ENCODE measurements at regions not wholly inside any gene's neighbourhood (a gene's known extent, or its start where the extent isn't known, plus 50 kb on each side); places are given as distances from the start of the nearest gene placed in this dataset.

DNA sequence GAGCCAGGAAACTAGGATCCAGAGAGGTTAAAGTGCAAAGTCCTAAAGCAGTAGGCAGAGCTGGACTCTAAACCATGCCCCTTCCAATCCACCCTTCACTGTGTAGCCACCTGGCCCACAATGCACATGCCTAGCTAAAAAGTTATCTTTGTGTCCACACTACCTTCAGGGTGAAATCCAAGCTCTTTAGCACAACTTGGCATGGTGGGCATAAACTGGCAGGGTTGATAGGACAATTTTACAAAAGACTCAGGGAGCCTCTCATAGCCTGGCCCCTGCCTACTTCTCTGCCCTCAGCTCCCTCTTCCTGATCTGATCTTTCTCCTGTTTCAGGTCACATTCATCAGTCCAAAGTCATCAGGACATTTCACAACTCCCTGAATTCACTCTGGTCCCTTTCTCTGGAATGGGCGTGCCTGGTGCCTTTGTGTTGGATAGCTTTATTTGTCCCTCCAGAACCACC lies 513.9 kb downstream of the OMA1 start:
- Mint-ChIP-seq H3K27me3 (ENCODE audit: insufficient read depth) (no peaks in the 10 kb centered on the region), H3K4me3 (no peak overlapping the region), H3K36me3 (ENCODE audit: low read depth) (no peaks in the 10 kb centered on the region), H3K27ac (no peak overlapping the region), H3K4me1 (ENCODE audit: low read depth) (no peaks in the 10 kb centered on the region), H3K9me3 (peaks cover 16% of the 10 kb centered on the region)
- DNase-seq = no peak
- TF ChIP-seq, protein P1, sequence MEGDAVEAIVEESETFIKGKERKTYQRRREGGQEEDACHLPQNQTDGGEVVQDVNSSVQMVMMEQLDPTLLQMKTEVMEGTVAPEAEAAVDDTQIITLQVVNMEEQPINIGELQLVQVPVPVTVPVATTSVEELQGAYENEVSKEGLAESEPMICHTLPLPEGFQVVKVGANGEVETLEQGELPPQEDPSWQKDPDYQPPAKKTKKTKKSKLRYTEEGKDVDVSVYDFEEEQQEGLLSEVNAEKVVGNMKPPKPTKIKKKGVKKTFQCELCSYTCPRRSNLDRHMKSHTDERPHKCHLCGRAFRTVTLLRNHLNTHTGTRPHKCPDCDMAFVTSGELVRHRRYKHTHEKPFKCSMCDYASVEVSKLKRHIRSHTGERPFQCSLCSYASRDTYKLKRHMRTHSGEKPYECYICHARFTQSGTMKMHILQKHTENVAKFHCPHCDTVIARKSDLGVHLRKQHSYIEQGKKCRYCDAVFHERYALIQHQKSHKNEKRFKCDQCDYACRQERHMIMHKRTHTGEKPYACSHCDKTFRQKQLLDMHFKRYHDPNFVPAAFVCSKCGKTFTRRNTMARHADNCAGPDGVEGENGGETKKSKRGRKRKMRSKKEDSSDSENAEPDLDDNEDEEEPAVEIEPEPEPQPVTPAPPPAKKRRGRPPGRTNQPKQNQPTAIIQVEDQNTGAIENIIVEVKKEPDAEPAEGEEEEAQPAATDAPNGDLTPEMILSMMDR (IDR thresholded peaks at IDR 0.05) = no peak

DNA sequence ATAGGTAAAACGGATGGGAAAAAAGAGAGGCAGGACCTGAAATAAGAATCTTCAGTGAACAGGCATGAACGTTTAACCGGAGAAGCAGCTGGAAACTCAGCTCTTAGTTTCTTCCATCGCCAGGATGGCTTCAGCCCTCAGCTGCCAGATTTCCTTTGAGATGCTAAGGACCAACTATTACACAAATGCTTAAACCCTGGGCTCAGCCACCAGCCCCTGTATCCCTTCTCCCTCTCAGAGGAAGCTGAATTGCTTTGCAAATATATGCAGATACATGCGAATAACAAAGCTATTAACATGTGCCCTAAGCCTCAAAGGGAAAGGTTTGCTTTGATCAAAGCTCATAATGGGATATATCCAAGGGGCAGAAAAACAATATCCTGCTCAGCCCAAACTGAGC lies 515.1 kb downstream of the OMA1 start:
- Mint-ChIP-seq H3K4me1 (ENCODE audit: low read depth) (no peaks in the 10 kb centered on the region), H3K27ac (no peak overlapping the region), H3K4me3 (no peak overlapping the region), H3K9me3 (peaks cover 24% of the 10 kb centered on the region), H3K27me3 (ENCODE audit: insufficient read depth) (no peaks in the 10 kb centered on the region), H3K36me3 (ENCODE audit: low read depth) (no peaks in the 10 kb centered on the region)
- DNase-seq = no peak
- TF ChIP-seq, protein P1 (IDR thresholded peaks at IDR 0.05) = no peak

DNA sequence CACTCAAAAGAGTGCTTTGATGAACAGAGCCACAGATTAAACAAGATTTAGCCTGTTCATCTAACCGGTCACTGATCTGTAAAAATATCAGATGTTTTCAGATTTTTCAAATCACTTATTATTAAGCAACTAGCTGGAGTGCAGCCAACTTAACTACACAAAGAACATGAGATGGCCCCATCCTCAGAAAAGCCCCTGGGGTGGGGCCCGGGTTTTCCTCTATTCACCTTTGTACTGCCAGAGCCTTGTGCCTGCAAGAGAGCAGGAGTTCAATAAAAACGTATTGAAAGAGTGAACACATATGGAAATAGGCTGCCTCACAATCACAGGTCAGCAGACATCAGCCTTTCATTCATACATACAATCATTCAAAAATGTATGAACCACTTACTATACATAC lies 516.1 kb downstream of the OMA1 start:
- Mint-ChIP-seq H3K4me3 (no peak overlapping the region), H3K9me3 (peaks cover 28% of the 10 kb centered on the region), H3K36me3 (ENCODE audit: low read depth) (no peaks in the 10 kb centered on the region), H3K27ac (no peak overlapping the region), H3K27me3 (ENCODE audit: insufficient read depth) (no peaks in the 10 kb centered on the region), H3K4me1 (ENCODE audit: low read depth) (no peaks in the 10 kb centered on the region)
- no peak for DNase-seq
- TF ChIP-seq, protein P1 (IDR thresholded peaks at IDR 0.05) = no peak

DNA sequence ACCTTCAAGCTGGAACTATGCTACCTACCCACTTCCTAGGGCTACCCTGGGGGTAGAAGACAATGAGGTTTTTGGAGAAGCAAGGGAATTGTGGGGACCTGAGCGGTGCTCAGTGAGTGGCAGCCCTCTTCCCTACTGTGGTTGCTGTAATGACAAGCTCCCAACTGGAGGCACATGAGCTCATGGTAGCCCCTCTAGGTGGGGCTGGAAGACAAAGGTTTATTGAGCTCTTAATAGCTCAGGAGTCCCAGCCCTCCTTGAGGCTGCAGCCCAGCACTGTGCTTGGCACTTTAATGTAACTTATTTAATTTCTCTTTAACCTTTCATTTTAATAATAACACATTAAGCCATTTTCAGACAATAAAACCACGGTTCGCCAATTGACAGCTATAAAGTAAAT lies 528.9 kb downstream of the OMA1 start:
- H3K4me1 Mint-ChIP-seq (ENCODE audit: low read depth) = no peaks in the 10 kb centered on the region
- no peaks in the 10 kb centered on the region; the same call in 1 of the 2 replicates for H3K36me3 Mint-ChIP-seq (ENCODE audit: low read depth)
- H3K27ac Mint-ChIP-seq = no peak overlapping the region
- TF ChIP-seq, protein P1 (IDR thresholded peaks at IDR 0.05) = no peak
- DNase-seq = no peak
- H3K27me3 Mint-ChIP-seq (ENCODE audit: insufficient read depth) = no peaks in the 10 kb centered on the region
- H3K9me3 Mint-ChIP-seq = peaks cover 40% of the 10 kb centered on the region
- H3K4me3 Mint-ChIP-seq = no peak overlapping the region

DNA sequence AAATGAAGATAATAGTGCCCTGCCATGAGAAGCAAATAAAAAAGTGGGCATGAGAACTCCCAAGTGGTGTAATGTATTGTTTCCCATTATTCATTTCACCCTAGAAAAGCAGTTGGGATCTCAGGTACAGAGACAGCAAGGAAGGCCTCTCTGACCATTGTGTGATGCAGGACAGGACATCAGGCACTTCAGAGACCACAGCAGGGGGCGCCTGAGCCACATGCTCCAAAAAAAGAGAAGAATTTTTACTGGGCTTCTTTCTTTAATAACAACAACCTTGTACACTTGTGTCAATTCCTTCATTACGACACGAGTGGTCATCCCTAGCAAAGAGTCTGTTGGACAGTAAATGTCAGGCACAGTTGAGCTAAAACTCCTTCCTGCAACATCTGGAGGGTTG lies 533.3 kb downstream of the OMA1 start:
- Mint-ChIP-seq H3K4me3 (no peak overlapping the region), H3K36me3 (ENCODE audit: low read depth) (no peaks in the 10 kb centered on the region; the same call in 1 of the 2 replicates), H3K27me3 (ENCODE audit: insufficient read depth) (no peaks in the 10 kb centered on the region), H3K9me3 (peaks cover 27% of the 10 kb centered on the region), H3K27ac (no peak overlapping the region), H3K4me1 (ENCODE audit: low read depth) (no peaks in the 10 kb centered on the region)
- TF ChIP-seq, protein P1 (IDR thresholded peaks at IDR 0.05) = no peak
- no peak for DNase-seq

DNA sequence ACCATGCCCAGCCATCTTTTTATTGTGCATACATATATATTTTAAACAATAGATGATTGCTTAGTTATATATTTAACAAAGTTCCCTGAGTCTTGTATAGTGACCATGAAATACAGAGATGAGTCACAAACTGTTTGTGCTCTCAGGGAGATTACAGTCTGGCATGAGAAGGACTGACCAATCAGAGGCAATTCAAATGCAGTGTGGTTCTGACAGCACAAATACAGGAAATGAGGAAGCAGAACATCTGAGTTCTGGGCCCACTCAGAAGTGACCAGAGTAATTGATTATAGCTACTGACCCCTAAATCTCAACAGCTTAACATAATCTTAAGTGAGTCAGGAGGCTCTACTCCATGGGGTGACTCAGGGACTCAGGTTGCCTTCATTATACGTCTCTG lies 534.5 kb downstream of the OMA1 start:
- H3K9me3 Mint-ChIP-seq = peaks cover 21% of the 10 kb centered on the region
- no peaks in the 10 kb centered on the region; the same call in 1 of the 2 replicates for H3K36me3 Mint-ChIP-seq (ENCODE audit: low read depth)
- TF ChIP-seq, protein P1 (IDR thresholded peaks at IDR 0.05) = no peak
- no peak overlapping the region for H3K27ac Mint-ChIP-seq
- DNase-seq = no peak
- H3K4me3 Mint-ChIP-seq = no peak overlapping the region
- H3K27me3 Mint-ChIP-seq (ENCODE audit: insufficient read depth) = no peaks in the 10 kb centered on the region
- H3K4me1 Mint-ChIP-seq (ENCODE audit: low read depth) = no peaks in the 10 kb centered on the region

Measured in HFFc6 (cell line).